Right atrium auricular region (tissue), 2 donors: ENCODE measurements at regions not wholly inside any gene's neighbourhood (a gene's known extent, or its start where the extent isn't known, plus 50 kb on each side); places are given as distances from the start of the nearest gene placed in this dataset.

Source experiments
- DNase-seq: peaks from one replicate; pipeline ENCODE4 v3.0.0-alpha.2; 2019; ENCODE audit warnings: low spot score
- H3K27ac ChIP-seq, 2 donors: fragments of 200-600 bp; sonication (generic); 1 replicate in 1 of 2; 2 replicates in 1 of 2; pipeline ENCODE4 v1.5.1; 2016 to 2019
- H3K27me3 ChIP-seq, 2 donors: fragments of 200-600 bp; sonication (generic); one replicate each; pipeline versions ENCODE4 v1.5.1 to v1.6.0; 2017 to 2019
- H3K36me3 ChIP-seq: fragments of 200-600 bp; sonication (generic); one replicate; pipeline ENCODE4 v1.5.1; 2016
- H3K4me1 ChIP-seq, 2 donors: fragments of 200-600 bp; sonication (generic); one replicate each; pipeline versions ENCODE4 v1.5.1 to v1.6.0; 2017 to 2019
- H3K4me3 ChIP-seq, 2 donors: fragments of 200-600 bp; sonication (generic); 1 replicate in 1 of 2; 2 replicates in 1 of 2; pipeline ENCODE4 v1.5.1; 2017 to 2019; ENCODE audit warnings: mild to moderate bottlenecking in 1 of 2, moderate library complexity in 1 of 2
- H3K9me3 ChIP-seq, 2 donors: fragments of 200-600 bp; sonication (generic); one replicate each; pipeline ENCODE4 v1.5.1; 2019
- CTCF ChIP-seq, 2 donors: fragments of 200-600 bp; sonication (generic); IDR thresholded peaks; one replicate each; pipeline ENCODE4 v1.5.1; 2019; ENCODE audit warnings: antibody characterized with exemption in 2 of 2

DNA sequence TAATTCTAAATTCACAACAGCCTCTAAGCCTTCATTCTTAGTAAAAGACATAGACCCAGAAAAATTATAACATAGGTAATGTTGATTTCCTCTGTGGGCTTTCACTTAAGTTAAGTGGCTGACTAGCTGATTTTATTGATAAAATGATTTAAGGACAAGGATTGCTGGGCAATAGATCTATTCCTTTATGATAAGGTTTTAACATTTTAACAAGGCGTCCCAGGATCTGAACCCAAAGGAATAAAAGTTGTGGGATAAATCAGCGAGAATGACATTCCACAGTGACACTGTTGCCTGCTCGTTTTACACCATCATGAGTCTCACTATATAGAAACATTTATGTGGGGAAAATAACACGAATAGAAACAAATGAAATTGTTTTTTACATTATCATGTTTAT is 1151.0 kb downstream of the ZPLD1 start:
- Histone ChIP-seq H3K36me3 (no peaks in the 10 kb centered on the region), H3K9me3 (no peaks in the 10 kb centered on the region), H3K4me1 (no peaks in the 10 kb centered on the region), H3K27me3 (no peaks in the 10 kb centered on the region), H3K4me3 (no peak overlapping the region), H3K27ac (no peak overlapping the region)
- no peak for DNase-seq
- TF ChIP-seq CTCF (IDR thresholded peaks at IDR 0.05), result no peak

- TF ChIP-seq CTCF (IDR thresholded peaks at IDR 0.05), result no peak
- Histone ChIP-seq H3K36me3 (no peaks in the 10 kb centered on the region), H3K9me3 (no peaks in the 10 kb centered on the region), H3K27ac (no peak overlapping the region), H3K27me3 (no peaks in the 10 kb centered on the region), H3K4me3 (no peak overlapping the region), H3K4me1 (no peaks in the 10 kb centered on the region)
- DNase-seq, result no peak
Observed at GRCh38 chr3:103589770-103590169, 1155.0 kb downstream of the ZPLD1 start.

DNA sequence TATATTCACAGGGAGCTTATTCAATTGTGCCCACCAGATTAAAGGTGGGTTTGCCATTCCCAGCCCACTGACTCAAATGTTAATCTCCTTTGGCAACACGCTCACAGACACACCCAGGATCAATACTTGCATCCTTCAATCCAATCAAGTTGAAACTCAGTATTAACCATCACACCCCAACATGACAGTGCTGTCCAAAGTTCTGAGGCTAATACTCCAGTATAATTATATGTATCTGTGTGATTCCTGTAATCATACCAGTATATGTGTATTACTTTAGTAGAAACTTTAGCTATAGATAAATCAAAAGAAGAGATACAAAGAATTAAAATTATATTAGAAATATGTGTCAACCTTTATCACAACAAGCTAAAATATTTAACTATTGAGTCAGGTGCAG is 1166.0 kb downstream of the ZPLD1 start:
- DNase-seq, result no peak

DNA sequence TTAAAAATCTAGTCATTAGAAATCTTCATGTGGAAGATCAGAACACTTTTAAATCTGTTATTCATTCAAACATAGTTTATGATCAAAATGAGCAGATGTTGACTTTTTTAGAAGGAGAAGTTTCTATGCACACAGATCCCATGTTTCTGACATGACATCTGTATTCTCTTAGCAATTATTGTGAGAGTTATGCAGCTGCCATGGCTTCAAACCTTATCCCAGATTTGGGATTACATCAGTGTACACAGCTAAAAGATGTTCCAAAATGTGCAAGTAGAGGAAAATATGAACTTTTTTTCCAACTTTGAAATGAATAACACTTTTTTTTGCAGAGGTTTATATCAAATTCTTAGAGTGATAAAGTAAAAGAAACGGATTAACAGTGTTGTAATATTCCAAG is 1166.9 kb downstream of the ZPLD1 start:
- H3K4me3 ChIP-seq, result no peak overlapping the region
- no peaks in the 10 kb centered on the region for H3K36me3 ChIP-seq
- H3K27ac ChIP-seq, result no peak overlapping the region
- no peaks in the 10 kb centered on the region for H3K27me3 ChIP-seq
- TF ChIP-seq CTCF (IDR thresholded peaks at IDR 0.05), result no peak
- H3K4me1 ChIP-seq, result no peaks in the 10 kb centered on the region
- H3K9me3 ChIP-seq, result no peaks in the 10 kb centered on the region
- no peak for DNase-seq

More for the DNA sequence above, 1166.0 kb downstream of the ZPLD1 start:
- Histone ChIP-seq H3K9me3 (no peaks in the 10 kb centered on the region), H3K4me1 (no peaks in the 10 kb centered on the region), H3K4me3 (no peak overlapping the region), H3K27ac (no peak overlapping the region), H3K27me3 (no peaks in the 10 kb centered on the region), H3K36me3 (no peaks in the 10 kb centered on the region)
- no peak for TF ChIP-seq CTCF (IDR thresholded peaks at IDR 0.05)

- Histone ChIP-seq H3K27ac (no peak overlapping the region), H3K9me3 (no peaks in the 10 kb centered on the region), H3K4me3 (no peak overlapping the region), H3K4me1 (no peaks in the 10 kb centered on the region), H3K36me3 (no peaks in the 10 kb centered on the region), H3K27me3 (no peaks in the 10 kb centered on the region)
- no peak for TF ChIP-seq CTCF (IDR thresholded peaks at IDR 0.05)
- DNase-seq, result no peak
Observed at GRCh38 chr3:103609472-103609871, 1174.7 kb downstream of the ZPLD1 start.

GRCh38 chr3:103613397-103614156 is 1178.8 kb downstream of the ZPLD1 start:
- no peaks in the 10 kb centered on the region for H3K9me3 ChIP-seq
- TF ChIP-seq CTCF (IDR thresholded peaks at IDR 0.05), result no peak
- H3K27ac ChIP-seq, result no peak overlapping the region
- no peaks in the 10 kb centered on the region for H3K4me1 ChIP-seq
- no peak for DNase-seq
- no peak overlapping the region for H3K4me3 ChIP-seq
- H3K36me3 ChIP-seq, result no peaks in the 10 kb centered on the region
- H3K27me3 ChIP-seq, result no peaks in the 10 kb centered on the region
